ENCODE measurements at regions not wholly inside any gene's neighbourhood (a gene's known extent, or its start where the extent isn't known, plus 50 kb on each side); places are given as distances from the start of the nearest gene placed in this dataset.

- TF ChIP-seq CTCF (IDR thresholded peaks at IDR 0.05) (no peak), EZH2 (IDR thresholded peaks at IDR 0.05; ENCODE audit: borderline replicate concordance, insufficient read depth, low read depth, low read length, poor library complexity, severe bottlenecking) (no peak)
These were observed 361.5 kb downstream of the LPIN1 start for GRCh38 chr2:12107939-12108338.

Measured in B cell (primary cell).